Esophagus muscularis mucosa (tissue), 4 donors: ENCODE measurements at regions not wholly inside any gene's neighbourhood (a gene's known extent, or its start where the extent isn't known, plus 50 kb on each side); places are given as distances from the start of the nearest gene placed in this dataset.

Source experiments
- EP300 ChIP-seq: sonication (generic); formaldehyde crosslinking; IDR thresholded peaks from one replicate; pipeline ENCODE4 v1.6.1; 2017; ENCODE audit warnings: antibody characterized with exemption
- POLR2A ChIP-seq: fragments of 450-650 bp; IDR thresholded peaks from one replicate; pipeline ENCODE4 v1.6.1; 2017; ENCODE audit warnings: antibody characterized with exemption, moderate library complexity, mild to moderate bottlenecking, low read depth
- TF ChIP-seq, protein P1 (sequence below), 3 experiments: fragments of 200-600 bp in 2 of 3; fragments of 450-650 bp in 1 of 3; sonication (generic) in 2 of 3; IDR thresholded peaks; one replicate each; pipeline ENCODE4 v1.5.1; 2017 to 2019; ENCODE audit warnings: antibody characterized with exemption in 3 of 3, mild to moderate bottlenecking in 2 of 3, moderate library complexity in 1 of 3

DNA sequence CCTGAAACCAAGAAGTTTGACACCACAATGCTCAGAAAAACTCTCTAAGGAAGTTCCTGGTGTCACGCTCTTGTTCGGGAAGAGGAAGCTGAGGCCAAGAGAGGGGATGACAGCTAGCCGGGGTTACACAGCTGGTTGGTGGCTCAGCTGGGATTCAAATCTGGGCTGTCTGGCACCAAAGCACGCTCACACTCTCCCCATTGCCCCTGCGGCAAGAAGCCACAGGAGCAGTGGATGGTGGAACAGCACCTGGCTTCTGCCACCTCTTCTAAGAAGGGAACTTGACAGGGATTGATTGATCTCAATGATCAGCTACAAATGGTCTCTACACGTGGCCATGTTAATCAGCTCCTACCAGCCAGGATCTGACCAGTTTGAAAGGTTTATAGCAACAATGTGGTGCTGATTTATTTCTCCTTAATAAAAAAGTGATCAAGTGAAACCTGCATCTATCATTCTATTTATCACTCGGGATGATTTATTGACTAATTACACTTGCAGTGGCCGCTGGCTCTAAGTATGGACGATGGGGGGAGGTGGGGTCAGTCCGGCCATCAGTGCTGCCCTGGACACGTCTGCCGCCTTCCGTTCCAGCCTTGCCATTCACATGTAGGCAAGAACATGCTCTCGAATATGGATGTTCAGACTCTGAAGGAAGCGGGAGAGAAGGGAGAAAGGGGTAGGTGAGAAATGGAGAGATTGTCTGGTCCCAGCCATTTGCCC is 71.9 kb upstream of the TOP1 start:
- TF ChIP-seq, protein P1, sequence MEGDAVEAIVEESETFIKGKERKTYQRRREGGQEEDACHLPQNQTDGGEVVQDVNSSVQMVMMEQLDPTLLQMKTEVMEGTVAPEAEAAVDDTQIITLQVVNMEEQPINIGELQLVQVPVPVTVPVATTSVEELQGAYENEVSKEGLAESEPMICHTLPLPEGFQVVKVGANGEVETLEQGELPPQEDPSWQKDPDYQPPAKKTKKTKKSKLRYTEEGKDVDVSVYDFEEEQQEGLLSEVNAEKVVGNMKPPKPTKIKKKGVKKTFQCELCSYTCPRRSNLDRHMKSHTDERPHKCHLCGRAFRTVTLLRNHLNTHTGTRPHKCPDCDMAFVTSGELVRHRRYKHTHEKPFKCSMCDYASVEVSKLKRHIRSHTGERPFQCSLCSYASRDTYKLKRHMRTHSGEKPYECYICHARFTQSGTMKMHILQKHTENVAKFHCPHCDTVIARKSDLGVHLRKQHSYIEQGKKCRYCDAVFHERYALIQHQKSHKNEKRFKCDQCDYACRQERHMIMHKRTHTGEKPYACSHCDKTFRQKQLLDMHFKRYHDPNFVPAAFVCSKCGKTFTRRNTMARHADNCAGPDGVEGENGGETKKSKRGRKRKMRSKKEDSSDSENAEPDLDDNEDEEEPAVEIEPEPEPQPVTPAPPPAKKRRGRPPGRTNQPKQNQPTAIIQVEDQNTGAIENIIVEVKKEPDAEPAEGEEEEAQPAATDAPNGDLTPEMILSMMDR (IDR thresholded peaks at IDR 0.05), result no peak
- no peak for TF ChIP-seq EP300
- no peak for TF ChIP-seq POLR2A
